ENCODE measurements at regions not wholly inside any gene's neighbourhood (a gene's known extent, or its start where the extent isn't known, plus 50 kb on each side); places are given as distances from the start of the nearest gene placed in this dataset.

- Histone ChIP-seq H3K4me3 (ENCODE audit: low read depth, low read length) (no peak overlapping the region), H3K27ac (ENCODE audit: low read depth, low read length) (no peak overlapping the region), H3K4me1 (ENCODE audit: control insufficient read depth, insufficient read depth, low read length) (peaks cover 5% of the 10 kb centered on the region), H3K9me3 (ENCODE audit: control insufficient read depth, insufficient read depth, low read length) (no peaks in the 10 kb centered on the region), H3K36me3 (ENCODE audit: control insufficient read depth, insufficient read depth, low read length) (no peaks in the 10 kb centered on the region), H3K27me3 (ENCODE audit: control insufficient read depth, insufficient read depth, low read length) (no peaks in the 10 kb centered on the region)
- WGBS (ENCODE audit: insufficient coverage), result 72% methylated on average over 3 of the region's 4 CpGs
- DNase-seq (ENCODE audit: low read depth in 4 of 6, low spot score in 6 of 6), result no peak
Observed at GRCh38 chr15:62426387-62426956, 261.4 kb upstream of the C2CD4B start.

GRCh38 chr15:62428259-62428658 lies 263.2 kb upstream of the C2CD4B start:
- DNase-seq (ENCODE audit: low read depth in 4 of 6, low spot score in 6 of 6), result no peak
- Histone ChIP-seq H3K4me3 (ENCODE audit: low read depth, low read length) (no peak overlapping the region), H3K36me3 (ENCODE audit: control insufficient read depth, insufficient read depth, low read length) (no peaks in the 10 kb centered on the region), H3K27ac (ENCODE audit: low read depth, low read length) (no peak overlapping the region), H3K4me1 (ENCODE audit: control insufficient read depth, insufficient read depth, low read length) (peaks cover 5% of the 10 kb centered on the region), H3K9me3 (ENCODE audit: control insufficient read depth, insufficient read depth, low read length) (no peaks in the 10 kb centered on the region), H3K27me3 (ENCODE audit: control insufficient read depth, insufficient read depth, low read length) (no peaks in the 10 kb centered on the region)
- 100% methylated on average over 2 of the region's 8 CpGs for WGBS (ENCODE audit: insufficient coverage)

- no peaks in the 10 kb centered on the region for H3K36me3 ChIP-seq (ENCODE audit: control insufficient read depth, insufficient read depth, low read length)
- 88% methylated on average over 12 of the region's 14 CpGs for WGBS (ENCODE audit: insufficient coverage)
- H3K4me1 ChIP-seq (ENCODE audit: control insufficient read depth, insufficient read depth, low read length), result peaks cover 5% of the 10 kb centered on the region
- H3K9me3 ChIP-seq (ENCODE audit: control insufficient read depth, insufficient read depth, low read length), result no peaks in the 10 kb centered on the region
- H3K27me3 ChIP-seq (ENCODE audit: control insufficient read depth, insufficient read depth, low read length), result no peaks in the 10 kb centered on the region
- no peak overlapping the region for H3K27ac ChIP-seq (ENCODE audit: low read depth, low read length)
- no peak overlapping the region for H3K4me3 ChIP-seq (ENCODE audit: low read depth, low read length)
- no peak for DNase-seq (ENCODE audit: low read depth in 4 of 6, low spot score in 6 of 6)
Observed at GRCh38 chr15:62428851-62429598, 263.9 kb upstream of the C2CD4B start.

- no peaks in the 10 kb centered on the region for H3K36me3 ChIP-seq (ENCODE audit: control insufficient read depth, insufficient read depth, low read length)
- no peaks in the 10 kb centered on the region for H3K9me3 ChIP-seq (ENCODE audit: control insufficient read depth, insufficient read depth, low read length)
- no peak overlapping the region for H3K4me3 ChIP-seq (ENCODE audit: low read depth, low read length)
- H3K27me3 ChIP-seq (ENCODE audit: control insufficient read depth, insufficient read depth, low read length), result no peaks in the 10 kb centered on the region
- H3K4me1 ChIP-seq (ENCODE audit: control insufficient read depth, insufficient read depth, low read length), result peaks cover 5% of the 10 kb centered on the region
- WGBS (ENCODE audit: insufficient coverage), result no CpG with 5 or more reads among the region's 2 CpGs
- DNase-seq (ENCODE audit: low read depth in 4 of 6, low spot score in 6 of 6), result no peak
- H3K27ac ChIP-seq (ENCODE audit: low read depth, low read length), result no peak overlapping the region
Observed at GRCh38 chr15:62430056-62430455, 265.0 kb upstream of the C2CD4B start.

- no peaks in the 10 kb centered on the region for H3K36me3 ChIP-seq (ENCODE audit: control insufficient read depth, insufficient read depth, low read length)
- WGBS (ENCODE audit: insufficient coverage), result 94% methylated on average over 3 of the region's 4 CpGs
- no peak for DNase-seq (ENCODE audit: low read depth in 4 of 6, low spot score in 6 of 6)
- no peak overlapping the region for H3K4me3 ChIP-seq (ENCODE audit: low read depth, low read length)
- H3K9me3 ChIP-seq (ENCODE audit: control insufficient read depth, insufficient read depth, low read length), result no peaks in the 10 kb centered on the region
- no peak overlapping the region for H3K27ac ChIP-seq (ENCODE audit: low read depth, low read length)
- no peaks in the 10 kb centered on the region for H3K27me3 ChIP-seq (ENCODE audit: control insufficient read depth, insufficient read depth, low read length)
- H3K4me1 ChIP-seq (ENCODE audit: control insufficient read depth, insufficient read depth, low read length), result peaks cover 5% of the 10 kb centered on the region
Observed at GRCh38 chr15:62430552-62430951, 265.5 kb upstream of the C2CD4B start.

GRCh38 chr15:62431008-62431797 lies 266.1 kb upstream of the C2CD4B start:
- H3K4me1 ChIP-seq (ENCODE audit: control insufficient read depth, insufficient read depth, low read length), result peaks cover 4% of the 10 kb centered on the region
- no peak for DNase-seq (ENCODE audit: low read depth in 4 of 6, low spot score in 6 of 6)
- H3K36me3 ChIP-seq (ENCODE audit: control insufficient read depth, insufficient read depth, low read length), result no peaks in the 10 kb centered on the region
- H3K4me3 ChIP-seq (ENCODE audit: low read depth, low read length), result no peak overlapping the region
- no peaks in the 10 kb centered on the region for H3K9me3 ChIP-seq (ENCODE audit: control insufficient read depth, insufficient read depth, low read length)
- WGBS (ENCODE audit: insufficient coverage), result 65% methylated on average over 4 of the region's 6 CpGs
- H3K27ac ChIP-seq (ENCODE audit: low read depth, low read length), result no peak overlapping the region
- H3K27me3 ChIP-seq (ENCODE audit: control insufficient read depth, insufficient read depth, low read length), result no peaks in the 10 kb centered on the region

- WGBS (ENCODE audit: insufficient coverage), result 90% methylated on average over 2 of the region's 5 CpGs
- Histone ChIP-seq H3K9me3 (ENCODE audit: control insufficient read depth, insufficient read depth, low read length) (no peaks in the 10 kb centered on the region), H3K27me3 (ENCODE audit: control insufficient read depth, insufficient read depth, low read length) (no peaks in the 10 kb centered on the region), H3K4me3 (ENCODE audit: low read depth, low read length) (no peak overlapping the region), H3K4me1 (ENCODE audit: control insufficient read depth, insufficient read depth, low read length) (no peaks in the 10 kb centered on the region), H3K27ac (ENCODE audit: low read depth, low read length) (no peak overlapping the region), H3K36me3 (ENCODE audit: control insufficient read depth, insufficient read depth, low read length) (no peaks in the 10 kb centered on the region)
- DNase-seq (ENCODE audit: low read depth in 4 of 6, low spot score in 6 of 6), result peak in 1 of 6 donors; percentile 52
Observed at GRCh38 chr15:62431817-62432216, 266.7 kb upstream of the C2CD4B start.

GRCh38 chr15:62432702-62433398 lies 267.8 kb upstream of the C2CD4B start:
- DNase-seq (ENCODE audit: low read depth in 4 of 6, low spot score in 6 of 6), result no peak
- Histone ChIP-seq H3K9me3 (ENCODE audit: control insufficient read depth, insufficient read depth, low read length) (no peaks in the 10 kb centered on the region), H3K27me3 (ENCODE audit: control insufficient read depth, insufficient read depth, low read length) (no peaks in the 10 kb centered on the region), H3K4me1 (ENCODE audit: control insufficient read depth, insufficient read depth, low read length) (no peaks in the 10 kb centered on the region), H3K4me3 (ENCODE audit: low read depth, low read length) (no peak overlapping the region), H3K36me3 (ENCODE audit: control insufficient read depth, insufficient read depth, low read length) (no peaks in the 10 kb centered on the region), H3K27ac (ENCODE audit: low read depth, low read length) (no peak overlapping the region)
- 84% methylated on average over 3 of the region's 5 CpGs for WGBS (ENCODE audit: insufficient coverage)

GRCh38 chr15:62436235-62436634 lies 271.1 kb upstream of the C2CD4B start:
- no peak for DNase-seq (ENCODE audit: low read depth in 4 of 6, low spot score in 6 of 6)
- Histone ChIP-seq H3K4me1 (ENCODE audit: control insufficient read depth, insufficient read depth, low read length) (peaks cover 4% of the 10 kb centered on the region), H3K27me3 (ENCODE audit: control insufficient read depth, insufficient read depth, low read length) (no peaks in the 10 kb centered on the region), H3K27ac (ENCODE audit: low read depth, low read length) (no peak overlapping the region), H3K4me3 (ENCODE audit: low read depth, low read length) (no peak overlapping the region), H3K9me3 (ENCODE audit: control insufficient read depth, insufficient read depth, low read length) (no peaks in the 10 kb centered on the region), H3K36me3 (ENCODE audit: control insufficient read depth, insufficient read depth, low read length) (no peaks in the 10 kb centered on the region)
- 94% methylated on average over 4 of the region's 4 CpGs for WGBS (ENCODE audit: insufficient coverage)
